ENCODE measurements at regions not wholly inside any gene's neighbourhood (a gene's known extent, or its start where the extent isn't known, plus 50 kb on each side); places are given as distances from the start of the nearest gene placed in this dataset.

GRCh38 chr13:65095161-65096082, 2134.7 kb downstream of the PCDH9 start:
- H2AFZ ChIP-seq (ENCODE audit: low read depth, low read length, severe bottlenecking) = peak overlapping the region; percentile 39
- TF ChIP-seq EZH2phosphoT487 (conservative IDR thresholded peaks at IDR 0.05; ENCODE audit: low read length) (no peak), CTCF (IDR thresholded peaks at IDR 0.05; ENCODE audit: insufficient read depth, low read length, poor library complexity, severe bottlenecking) (no peak)

GRCh38 chr13:65093357-65093756, 2136.8 kb downstream of the PCDH9 start:
- H3K4me3 ChIP-seq (ENCODE audit: insufficient read depth, low read length, poor library complexity, severe bottlenecking) = no peak overlapping the region
- no peaks in the 10 kb centered on the region for H3K27me3 ChIP-seq (ENCODE audit: low read length)
- H3K9ac ChIP-seq (ENCODE audit: low read length) = no peak overlapping the region
- no peaks in the 10 kb centered on the region for H3K9me2 ChIP-seq (replicated peaks; ENCODE audit: insufficient read depth, low read length)
- no peaks in the 10 kb centered on the region for H4K20me1 ChIP-seq (ENCODE audit: low read depth, low read length)
- H3K9me3 ChIP-seq (ENCODE audit: insufficient read depth, low read length) = no peaks in the 10 kb centered on the region
- H2AFZ ChIP-seq (ENCODE audit: low read depth, low read length, severe bottlenecking) = peak overlapping the region; percentile 52
- no peak overlapping the region for H3K27ac ChIP-seq (ENCODE audit: low read depth, low read length)
- no peak for TF ChIP-seq EZH2phosphoT487 (conservative IDR thresholded peaks at IDR 0.05; ENCODE audit: low read length)
- TF ChIP-seq CTCF (IDR thresholded peaks at IDR 0.05; ENCODE audit: insufficient read depth, low read length, poor library complexity, severe bottlenecking) = no peak
- H3K36me3 ChIP-seq (ENCODE audit: low read length) = no peaks in the 10 kb centered on the region
- no peak overlapping the region for H3K4me2 ChIP-seq (ENCODE audit: low read depth, low read length, poor library complexity, severe bottlenecking)
- H3K79me2 ChIP-seq (ENCODE audit: insufficient read depth, low read length) = no peaks in the 10 kb centered on the region
- no peaks in the 10 kb centered on the region for H3F3A ChIP-seq (ENCODE audit: insufficient read depth)

More at GRCh38 chr13:65095161-65096082, 2134.7 kb downstream of the PCDH9 start:
- Histone ChIP-seq H3K9me2 (replicated peaks; ENCODE audit: insufficient read depth, low read length) (no peaks in the 10 kb centered on the region), H3K4me2 (ENCODE audit: low read depth, low read length, poor library complexity, severe bottlenecking) (no peak overlapping the region), H3K9ac (ENCODE audit: low read length) (no peak overlapping the region), H3K79me2 (ENCODE audit: insufficient read depth, low read length) (no peaks in the 10 kb centered on the region), H3K36me3 (ENCODE audit: low read length) (no peaks in the 10 kb centered on the region), H3K27ac (ENCODE audit: low read depth, low read length) (no peak overlapping the region), H4K20me1 (ENCODE audit: low read depth, low read length) (no peaks in the 10 kb centered on the region), H3K27me3 (ENCODE audit: low read length) (no peaks in the 10 kb centered on the region), H3F3A (ENCODE audit: insufficient read depth) (no peaks in the 10 kb centered on the region), H3K4me3 (ENCODE audit: insufficient read depth, low read length, poor library complexity, severe bottlenecking) (no peak overlapping the region), H3K9me3 (ENCODE audit: insufficient read depth, low read length) (no peaks in the 10 kb centered on the region)

- Histone ChIP-seq H4K20me1 (ENCODE audit: low read depth, low read length) (no peaks in the 10 kb centered on the region), H3K27me3 (ENCODE audit: low read length) (no peaks in the 10 kb centered on the region), H3K4me2 (ENCODE audit: low read depth, low read length, poor library complexity, severe bottlenecking) (no peak overlapping the region), H3K36me3 (ENCODE audit: low read length) (no peaks in the 10 kb centered on the region), H3K9me2 (replicated peaks; ENCODE audit: insufficient read depth, low read length) (no peaks in the 10 kb centered on the region), H3K79me2 (ENCODE audit: insufficient read depth, low read length) (no peaks in the 10 kb centered on the region), H3F3A (ENCODE audit: insufficient read depth) (no peaks in the 10 kb centered on the region), H3K9ac (ENCODE audit: low read length) (no peak overlapping the region), H3K4me3 (ENCODE audit: insufficient read depth, low read length, poor library complexity, severe bottlenecking) (no peak overlapping the region), H3K9me3 (ENCODE audit: insufficient read depth, low read length) (no peaks in the 10 kb centered on the region), H2AFZ (ENCODE audit: low read depth, low read length, severe bottlenecking) (no peak overlapping the region), H3K27ac (ENCODE audit: low read depth, low read length) (no peak overlapping the region)
- TF ChIP-seq EZH2phosphoT487 (conservative IDR thresholded peaks at IDR 0.05; ENCODE audit: low read length) (no peak), CTCF (IDR thresholded peaks at IDR 0.05; ENCODE audit: insufficient read depth, low read length, poor library complexity, severe bottlenecking) (no peak)
These were observed 2139.1 kb downstream of the PCDH9 start for GRCh38 chr13:65091031-65091430.

All from SU-DHL-6 (cell line).